ENCODE measurements at regions not wholly inside any gene's neighbourhood (a gene's known extent, or its start where the extent isn't known, plus 50 kb on each side); places are given as distances from the start of the nearest gene placed in this dataset.

GRCh38 chr1:42057800-42058199, 95.4 kb upstream of the GUCA2B start:
- TF ChIP-seq EZH2 (optimal IDR thresholded peaks at IDR 0.05; ENCODE audit: low read depth, low read length): no peak
- no peak for TF ChIP-seq CTCF (IDR thresholded peaks at IDR 0.05; ENCODE audit: low read length)

Data from MM.1S (cell line).